H1 (cell line): ENCODE measurements at regions not wholly inside any gene's neighbourhood (a gene's known extent, or its start where the extent isn't known, plus 50 kb on each side); places are given as distances from the start of the nearest gene placed in this dataset.

Experiments used
- CEBPB ChIP-seq: IDR thresholded peaks from 2 replicates; pipeline ENCODE4 v1.6.1; 2012; ENCODE audit warnings: low read depth, low read length
- CHD7 ChIP-seq: fragments of 300-600 bp; sonication (generic); IDR thresholded peaks from 2 replicates; pipeline ENCODE4 v1.7.1; 2012; ENCODE audit warnings: low read length, moderate library complexity, mild to moderate bottlenecking, inconsistent platforms; ENCODE audit not compliant: insufficient replicate concordance
- EGR1 ChIP-seq: IDR thresholded peaks from 2 replicates; pipeline ENCODE4 v1.6.1; 2011; ENCODE audit warnings: low read depth, low read length, borderline replicate concordance
- MAFK ChIP-seq: IDR thresholded peaks from 2 replicates; pipeline ENCODE4 v1.6.1; 2012; ENCODE audit warnings: low read depth, mild to moderate bottlenecking, improper control_type of control experiment, low read length
- POLR2A ChIP-seq, 2 experiments: IDR thresholded peaks; 1 replicate in 1 of 2; 2 replicates in 1 of 2; pipeline ENCODE4 v1.6.1; 2011; ENCODE audit warnings: low read depth in 2 of 2, low read length in 2 of 2, mild to moderate bottlenecking in 2 of 2; ENCODE audit errors: control extremely low read depth in 1 of 2
- RAD21 ChIP-seq, 2 experiments: IDR thresholded peaks in 1 of 2; conservative IDR thresholded peaks in 1 of 2; 2 replicates each; pipeline ENCODE4 v1.6.1; 2011; ENCODE audit warnings: low read depth in 2 of 2, low read length in 2 of 2, improper control_type of control experiment in 1 of 2, inconsistent platforms in 1 of 2, mild to moderate bottlenecking in 1 of 2, moderate library complexity in 1 of 2
- SP2 ChIP-seq: IDR thresholded peaks from 2 replicates; pipeline ENCODE4 v1.6.1; 2012; ENCODE audit warnings: mild to moderate bottlenecking, low read length, inconsistent platforms
- TAF1 ChIP-seq: IDR thresholded peaks from 2 replicates; pipeline ENCODE4 v1.6.1; 2011; ENCODE audit warnings: mild to moderate bottlenecking, low read depth, low read length
- TF ChIP-seq, protein P1 (sequence below), 3 experiments: IDR thresholded peaks; 1 replicate in 2 of 3; 2 replicates in 1 of 3; pipeline versions ENCODE4 v1.5.1 to v1.6.1; 2011; ENCODE audit warnings: low read length in 3 of 3, mild to moderate bottlenecking in 3 of 3, inconsistent platforms in 2 of 3, low read depth in 1 of 3, moderate library complexity in 1 of 3; ENCODE audit not compliant: insufficient read depth in 1 of 3; ENCODE audit errors: control extremely low read depth in 1 of 3

- TF ChIP-seq SP2 (no peak), TAF1 (no peak), CHD7 (no peak), POLR2A (IDR thresholded peaks at IDR 0.05; ENCODE audit: control extremely low read depth in 1 of 2, low read depth in 2 of 2, low read length in 2 of 2) (no peak), CEBPB (no peak), MAFK (no peak), EGR1 (no peak), RAD21 (IDR thresholded peaks at IDR 0.05 in 1 of 2, conservative IDR thresholded peaks at IDR 0.05 in 1 of 2; ENCODE audit: low read depth in 2 of 2, low read length in 2 of 2) (no peak)
- TF ChIP-seq, protein P1, sequence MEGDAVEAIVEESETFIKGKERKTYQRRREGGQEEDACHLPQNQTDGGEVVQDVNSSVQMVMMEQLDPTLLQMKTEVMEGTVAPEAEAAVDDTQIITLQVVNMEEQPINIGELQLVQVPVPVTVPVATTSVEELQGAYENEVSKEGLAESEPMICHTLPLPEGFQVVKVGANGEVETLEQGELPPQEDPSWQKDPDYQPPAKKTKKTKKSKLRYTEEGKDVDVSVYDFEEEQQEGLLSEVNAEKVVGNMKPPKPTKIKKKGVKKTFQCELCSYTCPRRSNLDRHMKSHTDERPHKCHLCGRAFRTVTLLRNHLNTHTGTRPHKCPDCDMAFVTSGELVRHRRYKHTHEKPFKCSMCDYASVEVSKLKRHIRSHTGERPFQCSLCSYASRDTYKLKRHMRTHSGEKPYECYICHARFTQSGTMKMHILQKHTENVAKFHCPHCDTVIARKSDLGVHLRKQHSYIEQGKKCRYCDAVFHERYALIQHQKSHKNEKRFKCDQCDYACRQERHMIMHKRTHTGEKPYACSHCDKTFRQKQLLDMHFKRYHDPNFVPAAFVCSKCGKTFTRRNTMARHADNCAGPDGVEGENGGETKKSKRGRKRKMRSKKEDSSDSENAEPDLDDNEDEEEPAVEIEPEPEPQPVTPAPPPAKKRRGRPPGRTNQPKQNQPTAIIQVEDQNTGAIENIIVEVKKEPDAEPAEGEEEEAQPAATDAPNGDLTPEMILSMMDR (IDR thresholded peaks at IDR 0.05; ENCODE audit: control extremely low read depth in 1 of 3, insufficient read depth in 1 of 3, low read depth in 1 of 3, low read length in 3 of 3): no peak
These were observed 249.9 kb upstream of the MON1B start for GRCh38 chr16:76941113-76941512.
